IMR-90 (cell line): ENCODE measurements at regions not wholly inside any gene's neighbourhood (a gene's known extent, or its start where the extent isn't known, plus 50 kb on each side); places are given as distances from the start of the nearest gene placed in this dataset.

Source experiments
- ATAC-seq: fragments of 200-7000 bp; cut with Tn5 transposase; 2 replicates; pipeline ENCODE4 v1.9.1; 2020; ENCODE audit warnings: low read depth, mild to moderate bottlenecking, moderate library complexity
- BruUV-seq: library from RNA; stranded (reverse); fragments of 400-500 nt; replicated peaks from 2 replicates; lab custom pipeline; 2021; lab: Mats Ljungman, UMichigan
- CTCF ChIA-PET: fragments of 300-600 bp; formaldehyde crosslinking; extraction: SDS; loops from one replicate; lab custom pipeline; 2021; ENCODE audit warnings: antibody characterized with exemption; lab: Yijun Ruan, JAX
- POLR2A ChIA-PET: fragments of 300-600 bp; sonication (Branson Sonifier 250); formaldehyde crosslinking; loops from one replicate; lab custom pipeline; 2022; ENCODE audit warnings: antibody characterized with exemption; ENCODE audit not compliant: unreplicated experiment; lab: Charles Lee
- DNase-seq: peaks from one replicate; pipeline ENCODE4 v3.0.0; 2013
- H2AFZ ChIP-seq: replicated peaks from 2 replicates; pipeline ENCODE3; 2013; ENCODE audit warnings: low read length, mild to moderate bottlenecking; ENCODE audit not compliant: poor library complexity
- H2AK5ac ChIP-seq: 2 replicates; pipeline ENCODE4 v1.6.1; 2013; ENCODE audit warnings: low read depth, low read length, inconsistent platforms
- H2AK9ac ChIP-seq: replicated peaks from 2 replicates; pipeline ENCODE3; 2013; ENCODE audit warnings: mild to moderate bottlenecking, low read depth, low read length, moderate library complexity; ENCODE audit not compliant: poor library complexity
- H2BK120ac ChIP-seq: 2 replicates; pipeline ENCODE4 v1.6.1; 2013; ENCODE audit warnings: low read depth, low read length, inconsistent platforms
- H2BK15ac ChIP-seq: 3 replicates; pipeline ENCODE4 v1.6.1; 2013; ENCODE audit warnings: low read depth, low read length, inconsistent platforms
- H2BK20ac ChIP-seq: 2 replicates; pipeline ENCODE4 v1.6.1; 2013; ENCODE audit warnings: low read depth, mild to moderate bottlenecking, inconsistent platforms, low read length, moderate library complexity
- H2BK5ac ChIP-seq: 2 replicates; pipeline ENCODE4 v1.6.1; 2013; ENCODE audit warnings: mild to moderate bottlenecking, low read depth, low read length, inconsistent platforms; ENCODE audit not compliant: poor library complexity, severe bottlenecking
- H3K14ac ChIP-seq: replicated peaks from 2 replicates; pipeline ENCODE4 v1.6.1; 2013; ENCODE audit warnings: low read depth, low read length, inconsistent platforms
- H3K18ac ChIP-seq: 2 replicates; pipeline ENCODE4 v1.6.1; 2013; ENCODE audit warnings: low read depth, low read length, control low read depth
- H3K23ac ChIP-seq: 2 replicates; pipeline ENCODE4 v1.6.1; 2013; ENCODE audit warnings: low read depth, low read length, inconsistent platforms
- H3K27ac ChIP-seq: 2 replicates; pipeline ENCODE4 v1.5.1; 2013; ENCODE audit warnings: mild to moderate bottlenecking, control low read depth, low read length; ENCODE audit not compliant: insufficient read depth
- H3K27me3 ChIP-seq: 2 replicates; pipeline ENCODE4 v1.6.1; 2013; ENCODE audit warnings: low read length; ENCODE audit not compliant: control insufficient read depth, insufficient read depth
- H3K36me3 ChIP-seq: 2 replicates; pipeline ENCODE4 v1.6.1; 2013; ENCODE audit warnings: low read length, mixed read lengths; ENCODE audit not compliant: control insufficient read depth, insufficient read depth
- H3K4ac ChIP-seq: 2 replicates; pipeline ENCODE4 v1.6.1; 2013; ENCODE audit warnings: low read depth, low read length, inconsistent platforms
- H3K4me1 ChIP-seq: 2 replicates; pipeline ENCODE4 v1.6.1; 2013; ENCODE audit warnings: low read length, mixed read lengths; ENCODE audit not compliant: control insufficient read depth, insufficient read depth
- H3K4me2 ChIP-seq: 2 replicates; pipeline ENCODE4 v1.6.1; 2013; ENCODE audit warnings: low read depth, mild to moderate bottlenecking, control low read depth, low read length, moderate library complexity
- H3K4me3 ChIP-seq: 2 replicates; pipeline ENCODE4 v1.5.1; 2013; ENCODE audit warnings: low read depth, mild to moderate bottlenecking, control low read depth, low read length, moderate library complexity; ENCODE audit not compliant: insufficient read depth
- H3K56ac ChIP-seq: 2 replicates; pipeline ENCODE4 v1.6.1; 2013; ENCODE audit warnings: low read length, inconsistent platforms; ENCODE audit not compliant: insufficient read depth; ENCODE audit errors: extremely low read depth
- H3K79me1 ChIP-seq, 2 experiments: 2 replicates each; pipeline ENCODE4 v1.6.1; 2013; ENCODE audit warnings: low read length in 2 of 2, inconsistent platforms in 1 of 2, low read depth in 1 of 2
- H3K9ac ChIP-seq: 2 replicates; pipeline ENCODE4 v1.6.1; 2013; ENCODE audit warnings: low read depth, low read length, control low read depth
- H3K9me1 ChIP-seq: 2 replicates; pipeline ENCODE4 v1.6.1; 2013; ENCODE audit warnings: low read length, inconsistent platforms; ENCODE audit not compliant: insufficient read depth
- H3K9me3 ChIP-seq: 2 replicates; pipeline ENCODE4 v1.6.1; 2013; ENCODE audit warnings: low read length; ENCODE audit not compliant: control insufficient read depth, insufficient read depth
- H4K20me1 ChIP-seq: 2 replicates; pipeline ENCODE4 v1.6.1; 2013; ENCODE audit warnings: low read length, inconsistent platforms; ENCODE audit not compliant: insufficient read depth
- H4K5ac ChIP-seq: 2 replicates; pipeline ENCODE4 v1.6.1; 2013; ENCODE audit warnings: mild to moderate bottlenecking, low read depth, low read length, control low read depth
- H4K8ac ChIP-seq, 2 experiments: 2 replicates each; pipeline ENCODE4 v1.6.1; 2013; ENCODE audit warnings: low read depth in 2 of 2, low read length in 2 of 2, control low read depth in 1 of 2, inconsistent platforms in 1 of 2
- H4K91ac ChIP-seq: 2 replicates; pipeline ENCODE4 v1.6.1; 2013; ENCODE audit warnings: low read depth, low read length, inconsistent platforms; ENCODE audit not compliant: insufficient read depth
- BHLHE40 ChIP-seq: fragments of 150-350 bp; IDR thresholded peaks from 2 replicates; pipeline ENCODE4 v1.6.1; 2016; ENCODE audit warnings: mild to moderate bottlenecking, low read depth, low read length
- CEBPB ChIP-seq: IDR thresholded peaks from 2 replicates; pipeline ENCODE4 v1.6.1; 2012; ENCODE audit warnings: low read depth, low read length, improper control_type of control experiment
- CHD1 ChIP-seq: IDR thresholded peaks from 2 replicates; pipeline ENCODE4 v1.6.1; 2012; ENCODE audit warnings: low read depth, low read length, improper control_type of control experiment
- FOS ChIP-seq: fragments of 150-350 bp; IDR thresholded peaks from 2 replicates; pipeline ENCODE4 v1.6.1; 2016; ENCODE audit warnings: low read depth, low read length
- MAFK ChIP-seq: IDR thresholded peaks from 2 replicates; pipeline ENCODE4 v1.6.1; 2012; ENCODE audit warnings: low read depth, low read length, improper control_type of control experiment
- MAZ ChIP-seq: IDR thresholded peaks from 2 replicates; pipeline ENCODE4 v1.6.1; 2012; ENCODE audit warnings: low read depth, mild to moderate bottlenecking, low read length, improper control_type of control experiment, moderate library complexity, borderline replicate concordance
- MXI1 ChIP-seq: IDR thresholded peaks from 2 replicates; pipeline ENCODE4 v1.6.1; 2012; ENCODE audit warnings: low read depth, mild to moderate bottlenecking, low read length, moderate library complexity, borderline replicate concordance
- NFE2L2 ChIP-seq: fragments of 150-350 bp; IDR thresholded peaks from 2 replicates; pipeline ENCODE4 v1.6.1; 2016; ENCODE audit warnings: low read depth, mild to moderate bottlenecking, low read length
- POLR2A ChIP-seq: IDR thresholded peaks from 2 replicates; pipeline ENCODE4 v1.6.1; 2012; ENCODE audit warnings: mild to moderate bottlenecking, low read depth, low read length
- RAD21 ChIP-seq: IDR thresholded peaks from 2 replicates; pipeline ENCODE4 v1.6.1; 2012; ENCODE audit warnings: low read length, improper control_type of control experiment
- RCOR1 ChIP-seq: IDR thresholded peaks from 2 replicates; pipeline ENCODE4 v1.6.1; 2012; ENCODE audit warnings: mild to moderate bottlenecking, low read length, improper control_type of control experiment; ENCODE audit not compliant: insufficient replicate concordance
- RFX5 ChIP-seq: IDR thresholded peaks from 2 replicates; pipeline ENCODE4 v1.8.0; 2012; ENCODE audit warnings: low read depth, mild to moderate bottlenecking, low read length, moderate library complexity
- SMC3 ChIP-seq: fragments of 150-350 bp; IDR thresholded peaks from 2 replicates; pipeline ENCODE4 v1.6.1; 2016; ENCODE audit warnings: low read depth, mild to moderate bottlenecking, antibody characterized with exemption, low read length, moderate library complexity
- WGBS, 2 experiments: methylation state at CpG; one replicate each; pipeline versions ENCODE4 v1.1.5 to v1.1.7; 2013; ENCODE audit warnings: missing lambda C conversion rate in 2 of 2; ENCODE audit not compliant: insufficient read length in 1 of 2; ENCODE audit errors: extremely low coverage in 2 of 2; 5-methylcytosine and 5-hydroxymethylcytosine counted together
- dilution Hi-C: fragments of 300-500 bp; cut with HindIII; formaldehyde crosslinking; loops from one replicate; pipeline ENCODE4 v1.14.3; 2018; ENCODE audit warnings: low sequenced_read_pairs; ENCODE audit not compliant: unreplicated experiment
- in situ Hi-C: fragments of 300-500 bp; cut with MboI; formaldehyde crosslinking; loops from 3 replicates; pipeline ENCODE4 v1.14.3; 2019; ENCODE audit warnings: low sequenced_read_pairs, inconsistent platforms, mixed read lengths
- intact Hi-C: fragments of 100-400 bp; cut with micrococcal nuclease; formaldehyde crosslinking; loops from 2 replicates; pipeline ENCODE4 v1.10.0; 2022
- TF ChIP-seq, protein P1 (sequence below): fragments of 150-350 bp; IDR thresholded peaks from 2 replicates; pipeline ENCODE4 v1.6.1; 2016; ENCODE audit warnings: low read depth, mild to moderate bottlenecking, low read length, moderate library complexity, borderline replicate concordance
- TF ChIP-seq, protein P2 (sequence below): conservative IDR thresholded peaks from 2 replicates; pipeline ENCODE4 v1.5.1; 2012; ENCODE audit warnings: mild to moderate bottlenecking, low read depth, low read length, improper control_type of control experiment
- TF ChIP-seq, protein P3 (sequence below): fragments of 150-350 bp; IDR thresholded peaks from 2 replicates; pipeline ENCODE4 v1.6.1; 2017; ENCODE audit warnings: mild to moderate bottlenecking, antibody characterized with exemption, low read length, low read depth

DNA sequence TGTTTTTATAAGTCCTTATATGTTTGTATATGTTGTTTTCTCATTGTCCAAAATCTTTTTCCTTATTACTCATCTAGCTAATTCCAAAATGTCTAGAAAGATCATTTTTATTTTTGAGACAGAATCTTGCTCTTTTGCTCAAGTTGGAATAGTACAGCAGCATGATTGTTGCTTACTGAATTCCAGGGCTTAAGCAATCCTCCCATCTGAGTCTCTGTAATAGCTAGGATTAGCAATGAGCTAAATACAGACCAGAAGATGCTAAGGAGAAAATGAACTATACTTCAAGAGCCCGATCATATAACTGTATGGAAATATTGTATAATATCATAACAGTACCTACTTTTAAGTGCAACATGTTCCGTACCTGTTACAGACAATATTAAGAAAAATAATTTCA is 1027.0 kb downstream of the STIM2 start:
- POLR2A ChIA-PET, result no interaction called here
- dilution Hi-C loops (no loop called here), intact Hi-C loops (loop anchor here (5.0 kb wide), 1 partner anchor 275 kb away; no protein-coding TSS in a partner anchor)

More for the DNA sequence above, 1027.0 kb downstream of the STIM2 start:
- no CpG with 5 or more reads among the region's 2 CpGs for WGBS, 2 experiments
- Histone ChIP-seq H3K4me2 (no peak overlapping the region), H3K14ac (no peak overlapping the region), H2BK20ac (no peak overlapping the region), H3K27me3 (no peaks in the 10 kb centered on the region), H4K8ac (no peak overlapping the region), H3K36me3 (no peaks in the 10 kb centered on the region), H3K9me3 (0 out of 2 replicates have a peak, but pooled peaks cover 4% of the 10 kb centered on the region), H3K9me1 (no peaks in the 10 kb centered on the region), H4K20me1 (no peaks in the 10 kb centered on the region), H2AK5ac (no peak overlapping the region), H3K4ac (no peak overlapping the region), H3K18ac (no peak overlapping the region), H2AK9ac (no peak overlapping the region), H4K91ac (no peak overlapping the region), H3K56ac (no peak overlapping the region), H4K5ac (no peak overlapping the region), H2BK120ac (no peak overlapping the region), H2BK15ac (no peak overlapping the region), H3K27ac (no peak overlapping the region), H3K79me1 (no peaks in the 10 kb centered on the region), H3K4me1 (no peaks in the 10 kb centered on the region), H3K9ac (no peak overlapping the region), H3K4me3 (no peak overlapping the region), H2AFZ (no peak overlapping the region), H2BK5ac (no peak overlapping the region), H3K23ac (no peak overlapping the region)
- TF ChIP-seq MAFK (no peak), SMC3 (no peak), RFX5 (no peak), CEBPB (no peak), FOS (no peak), NFE2L2 (no peak), MAZ (no peak), MXI1 (no peak), RAD21 (no peak), BHLHE40 (no peak), RCOR1 (no peak), POLR2A (no peak), CHD1 (no peak)
- TF ChIP-seq, protein P1, sequence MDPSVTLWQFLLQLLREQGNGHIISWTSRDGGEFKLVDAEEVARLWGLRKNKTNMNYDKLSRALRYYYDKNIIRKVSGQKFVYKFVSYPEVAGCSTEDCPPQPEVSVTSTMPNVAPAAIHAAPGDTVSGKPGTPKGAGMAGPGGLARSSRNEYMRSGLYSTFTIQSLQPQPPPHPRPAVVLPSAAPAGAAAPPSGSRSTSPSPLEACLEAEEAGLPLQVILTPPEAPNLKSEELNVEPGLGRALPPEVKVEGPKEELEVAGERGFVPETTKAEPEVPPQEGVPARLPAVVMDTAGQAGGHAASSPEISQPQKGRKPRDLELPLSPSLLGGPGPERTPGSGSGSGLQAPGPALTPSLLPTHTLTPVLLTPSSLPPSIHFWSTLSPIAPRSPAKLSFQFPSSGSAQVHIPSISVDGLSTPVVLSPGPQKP, result no peak
- TF ChIP-seq, protein P2, sequence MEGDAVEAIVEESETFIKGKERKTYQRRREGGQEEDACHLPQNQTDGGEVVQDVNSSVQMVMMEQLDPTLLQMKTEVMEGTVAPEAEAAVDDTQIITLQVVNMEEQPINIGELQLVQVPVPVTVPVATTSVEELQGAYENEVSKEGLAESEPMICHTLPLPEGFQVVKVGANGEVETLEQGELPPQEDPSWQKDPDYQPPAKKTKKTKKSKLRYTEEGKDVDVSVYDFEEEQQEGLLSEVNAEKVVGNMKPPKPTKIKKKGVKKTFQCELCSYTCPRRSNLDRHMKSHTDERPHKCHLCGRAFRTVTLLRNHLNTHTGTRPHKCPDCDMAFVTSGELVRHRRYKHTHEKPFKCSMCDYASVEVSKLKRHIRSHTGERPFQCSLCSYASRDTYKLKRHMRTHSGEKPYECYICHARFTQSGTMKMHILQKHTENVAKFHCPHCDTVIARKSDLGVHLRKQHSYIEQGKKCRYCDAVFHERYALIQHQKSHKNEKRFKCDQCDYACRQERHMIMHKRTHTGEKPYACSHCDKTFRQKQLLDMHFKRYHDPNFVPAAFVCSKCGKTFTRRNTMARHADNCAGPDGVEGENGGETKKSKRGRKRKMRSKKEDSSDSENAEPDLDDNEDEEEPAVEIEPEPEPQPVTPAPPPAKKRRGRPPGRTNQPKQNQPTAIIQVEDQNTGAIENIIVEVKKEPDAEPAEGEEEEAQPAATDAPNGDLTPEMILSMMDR, result no peak
- TF ChIP-seq, protein P3, sequence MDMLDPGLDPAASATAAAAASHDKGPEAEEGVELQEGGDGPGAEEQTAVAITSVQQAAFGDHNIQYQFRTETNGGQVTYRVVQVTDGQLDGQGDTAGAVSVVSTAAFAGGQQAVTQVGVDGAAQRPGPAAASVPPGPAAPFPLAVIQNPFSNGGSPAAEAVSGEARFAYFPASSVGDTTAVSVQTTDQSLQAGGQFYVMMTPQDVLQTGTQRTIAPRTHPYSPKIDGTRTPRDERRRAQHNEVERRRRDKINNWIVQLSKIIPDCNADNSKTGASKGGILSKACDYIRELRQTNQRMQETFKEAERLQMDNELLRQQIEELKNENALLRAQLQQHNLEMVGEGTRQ, result no peak
- DNase-seq (no peak), ATAC-seq (no peak)
- BruUV-seq, result no TSS peak
- in situ Hi-C loops, result no loop called here
- CTCF ChIA-PET, result no interaction called here
